Endothelial cell of umbilical vein (primary cell): ENCODE measurements at regions not wholly inside any gene's neighbourhood (a gene's known extent, or its start where the extent isn't known, plus 50 kb on each side); places are given as distances from the start of the nearest gene placed in this dataset.
A peak's percentile ranks its signal among the peaks of the same experiment; 100 is the strongest.

Experiments
- BruUV-seq: library from RNA; stranded (reverse); fragments of 400-500 nt; replicated peaks from 2 replicates; lab custom pipeline; 2021; lab: Mats Ljungman, UMichigan
- CTCF ChIA-PET: fragments of 300-600, 350-600 bp; sonication (Branson Sonifier 250); formaldehyde crosslinking; loops from one replicate; lab custom pipeline; 2021; ENCODE audit warnings: antibody characterized with exemption, inconsistent platforms; lab: Charles Lee
- POLR2A ChIA-PET: fragments of 300-600, 350-600 bp; sonication (Branson Sonifier 250); formaldehyde crosslinking; loops from one replicate; lab custom pipeline; 2021; ENCODE audit warnings: antibody characterized with exemption, inconsistent platforms; lab: Charles Lee
- DNase-seq: peaks from one replicate; pipeline ENCODE4 v3.0.0-alpha.2; 2011; ENCODE audit warnings: low read depth, low spot score
- FAIRE-seq: peaks from 2 replicates; lab custom pipeline; 2011; peaks lifted over from hg19 to GRCh38; lab: Jason Lieb, UNC
- H2AFZ ChIP-seq: 2 replicates; pipeline ENCODE4 v1.6.0; 2012; ENCODE audit warnings: low read depth, low read length, control low read depth, inconsistent platforms
- H3K27ac ChIP-seq: 2 replicates; pipeline ENCODE4 v1.5.1; 2011; ENCODE audit warnings: low read depth, mild to moderate bottlenecking, control low read depth, low read length, moderate library complexity; ENCODE audit not compliant: insufficient read depth
- H3K27me3 ChIP-seq, 2 experiments: 2 replicates each; pipeline versions ENCODE4 v1.6.0 to v1.6.1; 2011; ENCODE audit warnings: low read length in 2 of 2, mixed read lengths in 1 of 2; ENCODE audit not compliant: control insufficient read depth in 2 of 2, insufficient read depth in 2 of 2
- H3K36me3 ChIP-seq, 2 experiments: 2 replicates in 1 of 2; 3 replicates in 1 of 2; pipeline ENCODE4 v1.5.1; 2011; ENCODE audit warnings: low read length in 2 of 2, mild to moderate bottlenecking in 1 of 2, moderate library complexity in 1 of 2; ENCODE audit not compliant: control insufficient read depth in 2 of 2, insufficient read depth in 2 of 2; ENCODE audit errors: extremely low read depth in 1 of 2
- H3K4me1 ChIP-seq: 3 replicates; pipeline ENCODE4 v1.5.1; 2011; ENCODE audit warnings: mild to moderate bottlenecking, low read length; ENCODE audit not compliant: control insufficient read depth, insufficient read depth; ENCODE audit errors: extremely low read depth
- H3K4me2 ChIP-seq: 2 replicates; pipeline ENCODE4 v1.6.1; 2011; ENCODE audit warnings: low read length, control low read depth, mixed read lengths; ENCODE audit not compliant: insufficient read depth
- H3K4me3 ChIP-seq, 3 experiments: fragments of 200-600 bp in 1 of 3; sonication (generic), shearing (Covaris generic) in 1 of 3; replicated peaks in 1 of 3; 2 replicates each; pipeline ENCODE4 v1.5.1; 2011 to 2016; ENCODE audit warnings: control low read depth in 3 of 3, low read length in 3 of 3, mild to moderate bottlenecking in 2 of 3, inconsistent platforms in 1 of 3, low read depth in 1 of 3, moderate library complexity in 1 of 3; ENCODE audit not compliant: insufficient read depth in 1 of 3
- H3K79me2 ChIP-seq: 2 replicates; pipeline ENCODE4 v1.6.0; 2012; ENCODE audit warnings: low read length, inconsistent platforms; ENCODE audit not compliant: control insufficient read depth, insufficient read depth
- H3K9ac ChIP-seq: replicated peaks from 2 replicates; pipeline ENCODE3; 2011; ENCODE audit warnings: low read length, control low read depth; ENCODE audit not compliant: insufficient read depth; ENCODE audit errors: extremely low read depth
- H3K9me1 ChIP-seq: replicated peaks from 3 replicates; pipeline ENCODE4 v1.6.0; 2011; ENCODE audit warnings: mild to moderate bottlenecking, low read length; ENCODE audit not compliant: control insufficient read depth, insufficient read depth; ENCODE audit errors: extremely low read depth
- H3K9me3 ChIP-seq: replicated peaks from 2 replicates; pipeline ENCODE4 v1.5.1; 2012; ENCODE audit warnings: low read length, inconsistent platforms; ENCODE audit not compliant: control insufficient read depth, insufficient read depth
- H4K20me1 ChIP-seq: replicated peaks from 2 replicates; pipeline ENCODE3; 2011; ENCODE audit warnings: mild to moderate bottlenecking, low read length; ENCODE audit not compliant: control insufficient read depth, insufficient read depth; ENCODE audit errors: extremely low read depth
- FOS ChIP-seq: IDR thresholded peaks from 2 replicates; pipeline ENCODE4 v1.6.1; 2011; ENCODE audit warnings: mild to moderate bottlenecking, low read length, moderate library complexity, borderline replicate concordance; ENCODE audit not compliant: insufficient read depth
- JUN ChIP-seq: IDR thresholded peaks from 2 replicates; pipeline ENCODE4 v1.6.1; 2011; ENCODE audit warnings: borderline replicate concordance, low read depth; ENCODE audit not compliant: insufficient read length, insufficient read depth
- MYC ChIP-seq: IDR thresholded peaks from one replicate; pipeline ENCODE4 v1.6.1; 2011; ENCODE audit warnings: mild to moderate bottlenecking, low read depth, low read length
- dilution Hi-C: fragments of 300-500 bp; cut with MboI; formaldehyde crosslinking; loops from one replicate; pipeline ENCODE4 v1.15.0; 2019; ENCODE audit warnings: low sequenced_read_pairs; ENCODE audit not compliant: extremely low pct_ligation_motif_present
- intact Hi-C: fragments of 100-400 bp; cut with micrococcal nuclease; formaldehyde crosslinking; loops from one replicate; pipeline ENCODE4 v1.10.0; 2022

DNA sequence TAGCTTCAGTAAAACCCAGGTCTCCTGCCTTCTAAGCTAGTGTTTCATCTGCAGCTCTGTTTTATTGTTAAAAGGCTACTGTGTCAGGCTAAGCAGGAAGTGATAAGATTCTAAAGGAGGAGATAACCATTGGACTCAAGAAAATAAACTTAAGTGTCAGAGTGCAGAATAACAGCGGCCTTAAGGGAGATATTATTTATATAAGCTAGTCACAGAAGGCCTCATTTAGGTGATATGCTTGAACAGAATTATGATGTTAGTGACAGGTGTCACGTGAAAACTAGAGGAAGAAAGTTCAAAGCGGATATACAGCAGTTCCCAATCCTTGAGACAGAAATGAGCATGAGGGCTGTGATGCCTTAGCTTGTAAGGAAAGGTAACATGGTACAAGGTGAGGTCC is 373.4 kb downstream of the FOXG1 start:
- Histone ChIP-seq H3K79me2 (no peaks in the 10 kb centered on the region), H3K4me3 (no peak overlapping the region), H3K36me3 (no peaks in the 10 kb centered on the region), H3K9ac (no peak overlapping the region), H3K27ac (no peak overlapping the region), H3K27me3 (no peaks in the 10 kb centered on the region), H3K4me1 (no peaks in the 10 kb centered on the region), H3K9me3 (no peaks in the 10 kb centered on the region), H4K20me1 (no peaks in the 10 kb centered on the region), H3K9me1 (no peaks in the 10 kb centered on the region), H3K4me2 (no peak overlapping the region), H2AFZ (no peak overlapping the region)
- TF ChIP-seq FOS (no peak), JUN (no peak), MYC (no peak)
- intact Hi-C loops: no loop called here
- ChIA-PET POLR2A (no interaction called here), CTCF (interaction anchor here (0.8 to 2.0 kb wide), 3 partner anchors 10 to 64 kb away, joined by 3 to 5 read pairs (median 3); no protein-coding TSS in a partner anchor)
- dilution Hi-C loops: no loop called here
- DNase-seq: no peak
- BruUV-seq: no TSS peak
- FAIRE-seq: no peak

GRCh38 chr14:29144621-29145020 is 378.0 kb downstream of the FOXG1 start:
- no peak for TF ChIP-seq JUN
- TF ChIP-seq FOS: peak; percentile 22
- no peaks in the 10 kb centered on the region for H4K20me1 ChIP-seq
- CTCF ChIA-PET: interaction anchor here (0.9 kb wide), 1 partner anchor 8 kb away, joined by 3 read pairs; no protein-coding TSS in a partner anchor
- POLR2A ChIA-PET: no interaction called here
- H3K4me3 ChIP-seq: no peak overlapping the region
- intact Hi-C loops: no loop called here
- no peak overlapping the region for H3K27ac ChIP-seq
- no peaks in the 10 kb centered on the region for H3K4me1 ChIP-seq
- no peaks in the 10 kb centered on the region for H3K27me3 ChIP-seq
- H3K9me1 ChIP-seq: no peaks in the 10 kb centered on the region
- no peaks in the 10 kb centered on the region for H3K9me3 ChIP-seq
- H3K9ac ChIP-seq: no peak overlapping the region
- H3K4me2 ChIP-seq: no peak overlapping the region
- H3K79me2 ChIP-seq: no peaks in the 10 kb centered on the region
- no peaks in the 10 kb centered on the region for H3K36me3 ChIP-seq
- H2AFZ ChIP-seq: no peak overlapping the region
- no peak for FAIRE-seq
- no peak for DNase-seq
- BruUV-seq: no TSS peak
- dilution Hi-C loops: no loop called here
